Smooth muscle cell (in vitro differentiated cells): ENCODE measurements at regions not wholly inside any gene's neighbourhood (a gene's known extent, or its start where the extent isn't known, plus 50 kb on each side); places are given as distances from the start of the nearest gene placed in this dataset.

Experiments
- DNase-seq: peaks from one replicate; lab custom pipeline; 2025; ENCODE audit not compliant: unreplicated experiment; lab: John Stamatoyannopoulos, UW
- H2AFZ ChIP-seq: fragments of 200-600 bp; sonication (generic); 2 replicates; pipeline ENCODE4 v1.6.0; 2016; ENCODE audit warnings: antibody characterized with exemption, low read depth, mild to moderate bottlenecking
- H3F3A ChIP-seq: fragments of 200-600 bp; sonication (generic); 2 replicates; pipeline ENCODE4 v1.6.0; 2017; ENCODE audit warnings: antibody characterized with exemption, low read depth
- H3K27ac ChIP-seq: fragments of 200-600 bp; sonication (generic); 2 replicates; pipeline ENCODE4 v1.5.1; 2016; ENCODE audit warnings: low read depth, mild to moderate bottlenecking
- H3K27me3 ChIP-seq: fragments of 200-600 bp; sonication (generic); 2 replicates; pipeline ENCODE4 v1.6.1; 2016; ENCODE audit warnings: low read depth, mild to moderate bottlenecking
- H3K36me3 ChIP-seq: fragments of 200-600 bp; sonication (generic); 2 replicates; pipeline ENCODE4 v1.5.1; 2016; ENCODE audit warnings: low read depth
- H3K4me1 ChIP-seq: fragments of 200-600 bp; sonication (generic); 2 replicates; pipeline ENCODE4 v1.5.1; 2016; ENCODE audit warnings: low read depth
- H3K4me2 ChIP-seq: fragments of 200-600 bp; sonication (generic); 2 replicates; pipeline ENCODE4 v1.6.0; 2016; ENCODE audit warnings: mild to moderate bottlenecking
- H3K4me3 ChIP-seq: fragments of 200-600 bp; sonication (generic); 2 replicates; pipeline ENCODE4 v1.5.1; 2016; ENCODE audit warnings: mild to moderate bottlenecking
- H3K79me2 ChIP-seq: fragments of 200-600 bp; sonication (generic); 2 replicates; pipeline ENCODE4 v1.6.0; 2016; ENCODE audit warnings: low read depth, mild to moderate bottlenecking
- H3K9ac ChIP-seq: fragments of 200-600 bp; sonication (generic); 2 replicates; pipeline ENCODE4 v1.6.0; 2016; ENCODE audit warnings: low read depth
- H3K9me3 ChIP-seq: fragments of 200-600 bp; sonication (generic); replicated peaks from 2 replicates; pipeline ENCODE4 v1.5.1; 2016; ENCODE audit warnings: low read depth
- H4K20me1 ChIP-seq: fragments of 200-600 bp; sonication (generic); 2 replicates; pipeline ENCODE4 v1.6.0; 2016; ENCODE audit warnings: low read depth
- WGBS: methylation state at CpG from one replicate; pipeline ENCODE4 v1.1.7; 2016; ENCODE audit warnings: low lambda C conversion rate; 5-methylcytosine and 5-hydroxymethylcytosine counted together
- TF ChIP-seq, protein P1 (sequence below): fragments of 200-600 bp; sonication (generic); IDR thresholded peaks from 2 replicates; pipeline ENCODE4 v1.5.1; 2017; ENCODE audit warnings: borderline replicate concordance, mild to moderate bottlenecking, antibody characterized with exemption; ENCODE audit not compliant: insufficient read depth, poor library complexity, severe bottlenecking

DNA sequence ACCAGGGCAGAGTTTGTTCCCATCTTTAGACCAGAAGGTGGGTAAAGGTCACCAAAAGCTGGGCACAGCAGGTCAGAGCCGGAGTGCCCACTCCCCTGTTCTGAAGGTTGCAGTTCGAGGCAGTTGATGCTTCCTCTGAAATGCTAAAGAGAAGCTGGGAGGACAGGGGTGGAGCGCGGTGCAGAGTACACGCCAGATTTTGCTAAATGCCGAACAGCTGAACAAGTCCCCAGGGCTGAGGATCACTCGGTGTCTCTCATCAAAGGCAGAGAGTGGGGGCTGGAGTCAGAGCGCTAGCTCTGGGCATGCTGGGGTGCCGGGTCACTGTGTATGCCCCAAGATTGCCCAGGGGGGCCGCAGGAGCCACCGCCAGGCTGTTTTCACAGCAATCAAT, 197.0 kb downstream of the BCOR start:
- Histone ChIP-seq H3K79me2 (no peaks in the 10 kb centered on the region), H3K9ac (no peak overlapping the region), H3K27ac (no peak overlapping the region), H3F3A (peaks cover 4% of the 10 kb centered on the region), H2AFZ (peak overlapping the region; percentile 53), H3K4me1 (peaks cover 39% of the 10 kb centered on the region), H4K20me1 (no peaks in the 10 kb centered on the region), H3K4me2 (peak overlapping the region; percentile 79), H3K27me3 (no peaks in the 10 kb centered on the region), H3K4me3 (peak overlapping the region; percentile 10), H3K36me3 (no peaks in the 10 kb centered on the region), H3K9me3 (no peaks in the 10 kb centered on the region)
- DNase-seq = peak; percentile 1
- TF ChIP-seq, protein P1, sequence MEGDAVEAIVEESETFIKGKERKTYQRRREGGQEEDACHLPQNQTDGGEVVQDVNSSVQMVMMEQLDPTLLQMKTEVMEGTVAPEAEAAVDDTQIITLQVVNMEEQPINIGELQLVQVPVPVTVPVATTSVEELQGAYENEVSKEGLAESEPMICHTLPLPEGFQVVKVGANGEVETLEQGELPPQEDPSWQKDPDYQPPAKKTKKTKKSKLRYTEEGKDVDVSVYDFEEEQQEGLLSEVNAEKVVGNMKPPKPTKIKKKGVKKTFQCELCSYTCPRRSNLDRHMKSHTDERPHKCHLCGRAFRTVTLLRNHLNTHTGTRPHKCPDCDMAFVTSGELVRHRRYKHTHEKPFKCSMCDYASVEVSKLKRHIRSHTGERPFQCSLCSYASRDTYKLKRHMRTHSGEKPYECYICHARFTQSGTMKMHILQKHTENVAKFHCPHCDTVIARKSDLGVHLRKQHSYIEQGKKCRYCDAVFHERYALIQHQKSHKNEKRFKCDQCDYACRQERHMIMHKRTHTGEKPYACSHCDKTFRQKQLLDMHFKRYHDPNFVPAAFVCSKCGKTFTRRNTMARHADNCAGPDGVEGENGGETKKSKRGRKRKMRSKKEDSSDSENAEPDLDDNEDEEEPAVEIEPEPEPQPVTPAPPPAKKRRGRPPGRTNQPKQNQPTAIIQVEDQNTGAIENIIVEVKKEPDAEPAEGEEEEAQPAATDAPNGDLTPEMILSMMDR = no peak
- WGBS = 24% methylated on average over 11 of the region's 11 CpGs

DNA sequence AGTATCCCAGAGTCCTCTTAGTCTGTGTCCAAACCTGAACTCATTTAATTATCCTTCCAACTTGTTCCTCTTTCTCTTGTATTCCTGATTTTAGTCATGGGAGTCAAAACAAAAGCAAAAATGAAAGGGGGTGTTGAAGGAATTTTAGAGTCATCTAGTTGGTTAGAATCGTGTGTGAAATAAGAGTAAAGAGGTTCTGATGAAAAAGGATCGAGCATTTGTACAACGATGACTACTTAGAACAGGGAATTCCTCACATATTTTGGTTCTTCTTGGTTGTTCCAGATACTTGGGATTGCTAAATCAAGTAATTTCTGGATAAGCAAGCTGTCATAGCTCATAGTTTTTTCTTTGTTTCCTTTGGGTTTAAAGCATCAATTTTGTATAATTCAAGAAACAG, 194.4 kb downstream of the BCOR start:
- TF ChIP-seq, protein P1 = no peak
- no peaks in the 10 kb centered on the region for H3K27me3 ChIP-seq
- DNase-seq = no peak
- no peaks in the 10 kb centered on the region for H3K9me3 ChIP-seq
- H3K9ac ChIP-seq = no peak overlapping the region
- no peaks in the 10 kb centered on the region for H3K79me2 ChIP-seq
- H3K36me3 ChIP-seq = no peaks in the 10 kb centered on the region
- peaks cover 13% of the 10 kb centered on the region for H3F3A ChIP-seq
- no peak overlapping the region for H2AFZ ChIP-seq
- H4K20me1 ChIP-seq = no peaks in the 10 kb centered on the region
- H3K27ac ChIP-seq = peak overlapping the region; percentile 26
- 27% methylated on average over 3 of the region's 3 CpGs for WGBS
- H3K4me3 ChIP-seq = no peak overlapping the region
- H3K4me1 ChIP-seq = peaks cover 27% of the 10 kb centered on the region
- peak overlapping the region; percentile 10 for H3K4me2 ChIP-seq

DNA sequence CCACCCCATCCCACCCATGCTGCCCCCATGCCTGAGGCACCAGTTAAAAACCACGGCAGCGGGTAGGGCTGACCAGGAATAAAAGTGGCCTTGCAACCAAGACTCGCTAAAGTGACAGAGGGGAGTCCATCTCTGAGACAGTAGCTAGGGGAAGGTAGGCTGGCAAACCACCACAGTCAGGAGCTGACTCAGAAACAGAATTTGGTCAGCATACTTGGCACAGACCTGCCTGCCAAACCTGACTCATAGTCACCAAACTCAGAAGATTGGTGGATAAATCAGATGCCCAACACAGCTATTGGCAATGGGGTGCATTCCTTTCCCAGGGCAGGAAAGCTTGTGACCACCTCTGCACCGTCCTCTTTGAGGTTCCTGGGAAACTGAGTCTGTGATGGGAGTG, 193.8 kb downstream of the BCOR start:
- DNase-seq = no peak
- H3K4me1 ChIP-seq = peaks cover 32% of the 10 kb centered on the region

More for the DNA sequence above, 193.8 kb downstream of the BCOR start:
- TF ChIP-seq, protein P1 = no peak
- Histone ChIP-seq H3K4me3 (no peak overlapping the region), H3K79me2 (no peaks in the 10 kb centered on the region), H3K27ac (no peak overlapping the region), H3K9ac (no peak overlapping the region), H3K4me2 (peak overlapping the region; percentile 10), H3K27me3 (no peaks in the 10 kb centered on the region), H3K9me3 (no peaks in the 10 kb centered on the region), H4K20me1 (no peaks in the 10 kb centered on the region), H3K36me3 (no peaks in the 10 kb centered on the region), H3F3A (peaks cover 16% of the 10 kb centered on the region), H2AFZ (no peak overlapping the region)
- WGBS = 86% methylated on average over 4 of the region's 4 CpGs
